Adrenal gland (tissue), 5 donors: ENCODE measurements at regions not wholly inside any gene's neighbourhood (a gene's known extent, or its start where the extent isn't known, plus 50 kb on each side); places are given as distances from the start of the nearest gene placed in this dataset.

Experiments
- POLR2A ChIP-seq, 2 donors: fragments of 450-650 bp; IDR thresholded peaks; one replicate each; pipeline ENCODE4 v1.6.1; 2017; ENCODE audit warnings: antibody characterized with exemption in 2 of 2, mild to moderate bottlenecking in 2 of 2, moderate library complexity in 1 of 2
- TF ChIP-seq, protein P1 (sequence below), 6 experiments: fragments of 450-650 bp in 4 of 6; fragments of 200-600 bp in 2 of 6; sonication (generic) in 1 of 6; IDR thresholded peaks; 1 replicate in 5 of 6; 2 replicates in 1 of 6; pipeline versions ENCODE4 v1.5.1 to v1.8.0; 2016 to 2021; ENCODE audit warnings: antibody characterized with exemption in 6 of 6, mild to moderate bottlenecking in 2 of 6, moderate library complexity in 1 of 6
- donor health status: DM: no; HTN: no; CAD: no.

GRCh38 chr20:60812561-60812960, 439.5 kb upstream of the CDH4 start:
- TF ChIP-seq, protein P1, sequence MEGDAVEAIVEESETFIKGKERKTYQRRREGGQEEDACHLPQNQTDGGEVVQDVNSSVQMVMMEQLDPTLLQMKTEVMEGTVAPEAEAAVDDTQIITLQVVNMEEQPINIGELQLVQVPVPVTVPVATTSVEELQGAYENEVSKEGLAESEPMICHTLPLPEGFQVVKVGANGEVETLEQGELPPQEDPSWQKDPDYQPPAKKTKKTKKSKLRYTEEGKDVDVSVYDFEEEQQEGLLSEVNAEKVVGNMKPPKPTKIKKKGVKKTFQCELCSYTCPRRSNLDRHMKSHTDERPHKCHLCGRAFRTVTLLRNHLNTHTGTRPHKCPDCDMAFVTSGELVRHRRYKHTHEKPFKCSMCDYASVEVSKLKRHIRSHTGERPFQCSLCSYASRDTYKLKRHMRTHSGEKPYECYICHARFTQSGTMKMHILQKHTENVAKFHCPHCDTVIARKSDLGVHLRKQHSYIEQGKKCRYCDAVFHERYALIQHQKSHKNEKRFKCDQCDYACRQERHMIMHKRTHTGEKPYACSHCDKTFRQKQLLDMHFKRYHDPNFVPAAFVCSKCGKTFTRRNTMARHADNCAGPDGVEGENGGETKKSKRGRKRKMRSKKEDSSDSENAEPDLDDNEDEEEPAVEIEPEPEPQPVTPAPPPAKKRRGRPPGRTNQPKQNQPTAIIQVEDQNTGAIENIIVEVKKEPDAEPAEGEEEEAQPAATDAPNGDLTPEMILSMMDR (IDR thresholded peaks at IDR 0.05): no peak
- TF ChIP-seq POLR2A (IDR thresholded peaks at IDR 0.05): no peak
